HG03045 (cell line): ENCODE measurements at regions not wholly inside any gene's neighbourhood (a gene's known extent, or its start where the extent isn't known, plus 50 kb on each side); places are given as distances from the start of the nearest gene placed in this dataset.

ENCODE experiments used
- ATAC-seq: cut with Tn5 transposase; IDR thresholded peaks from one replicate; pipeline ENCODE4 v1.9.1; 2021; ENCODE audit warnings: mild to moderate bottlenecking, moderate library complexity; ENCODE audit not compliant: unreplicated experiment

- ATAC-seq, result no peak
Observed at GRCh38 chr2:8196316-8196715, 485.5 kb upstream of the ID2 start.

- ATAC-seq, result no peak
Observed at GRCh38 chr2:8197101-8197500, 484.8 kb upstream of the ID2 start.

DNA sequence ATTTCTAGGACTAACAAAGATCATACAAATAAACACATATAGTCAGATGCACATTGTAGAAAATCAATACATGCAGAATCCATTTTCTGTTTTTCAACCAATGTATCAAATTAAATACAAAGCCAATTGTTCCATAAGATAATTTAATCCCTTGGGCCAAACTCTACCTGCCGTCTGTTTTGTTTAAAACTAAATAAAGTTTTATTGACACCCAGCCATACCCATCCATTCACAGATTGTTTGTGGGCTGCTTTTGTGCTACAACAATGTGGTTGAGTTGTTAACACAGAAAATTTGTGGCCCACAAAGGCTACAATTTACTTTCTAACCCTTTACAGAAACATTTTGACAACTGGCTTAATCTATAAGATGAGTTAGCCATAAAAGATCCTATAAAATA is 484.0 kb upstream of the ID2 start:
- no peak for ATAC-seq

- no peak for ATAC-seq
Observed at GRCh38 chr2:8198766-8199382, 483.0 kb upstream of the ID2 start.

- no peak for ATAC-seq
Observed at GRCh38 chr2:8202132-8202531, 479.7 kb upstream of the ID2 start.

DNA sequence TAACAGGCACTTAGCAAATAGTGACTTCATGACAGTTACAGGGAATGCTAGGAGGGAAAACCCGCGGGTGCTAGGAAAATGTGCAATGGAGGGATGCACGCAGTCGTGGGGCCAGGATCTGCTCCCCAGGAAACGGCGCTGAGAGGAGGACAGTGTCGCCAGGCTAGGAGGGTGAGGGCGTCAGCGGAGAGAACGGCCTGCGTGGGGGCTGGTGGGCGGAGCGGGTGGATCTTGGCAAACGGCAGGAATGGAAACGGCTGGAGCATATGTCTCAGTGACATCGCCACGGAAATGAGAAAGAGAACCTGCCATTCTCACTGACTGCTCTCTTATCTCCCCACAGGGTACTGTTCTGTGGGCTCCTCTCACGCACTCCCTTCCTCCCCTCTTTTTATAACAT is 478.5 kb upstream of the ID2 start:
- no peak for ATAC-seq

DNA sequence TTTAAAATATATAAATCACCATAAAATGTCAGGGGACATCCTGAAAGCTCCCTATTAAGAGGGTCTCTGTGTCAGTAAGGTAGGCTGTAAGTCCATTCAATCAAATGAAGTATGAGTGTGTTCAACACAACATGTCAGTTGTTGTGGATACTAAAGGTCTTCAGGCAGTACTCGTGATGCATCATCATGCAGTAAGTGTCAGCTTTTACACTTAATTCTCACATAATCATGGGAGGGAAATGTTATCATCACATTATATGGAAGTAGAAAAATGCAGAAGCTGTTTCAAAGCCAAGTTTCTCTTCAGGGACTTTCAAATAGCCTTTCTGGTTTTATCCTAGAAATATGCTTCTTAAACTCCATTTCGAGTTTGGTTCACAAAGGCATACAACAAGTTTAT is 477.1 kb upstream of the ID2 start:
- no peak for ATAC-seq

DNA sequence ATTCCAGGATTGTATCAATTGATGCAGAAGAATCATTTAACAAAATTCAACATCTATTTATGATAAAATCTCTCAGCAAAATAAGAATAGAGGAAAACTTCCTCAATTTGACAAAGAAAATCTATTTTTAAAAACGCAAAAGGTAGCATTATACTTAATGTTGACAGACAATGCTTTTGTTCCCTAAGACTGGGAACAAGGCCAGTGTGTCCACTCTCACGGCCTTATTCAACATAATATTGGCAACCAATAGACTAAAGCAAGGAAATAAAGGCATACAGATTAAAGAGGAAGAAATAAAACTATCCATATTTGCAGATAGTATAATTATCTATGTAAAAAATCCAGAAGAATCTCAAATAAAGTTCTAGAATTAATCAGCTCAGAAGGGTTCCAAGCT is 472.4 kb upstream of the ID2 start:
- ATAC-seq, result no peak

DNA sequence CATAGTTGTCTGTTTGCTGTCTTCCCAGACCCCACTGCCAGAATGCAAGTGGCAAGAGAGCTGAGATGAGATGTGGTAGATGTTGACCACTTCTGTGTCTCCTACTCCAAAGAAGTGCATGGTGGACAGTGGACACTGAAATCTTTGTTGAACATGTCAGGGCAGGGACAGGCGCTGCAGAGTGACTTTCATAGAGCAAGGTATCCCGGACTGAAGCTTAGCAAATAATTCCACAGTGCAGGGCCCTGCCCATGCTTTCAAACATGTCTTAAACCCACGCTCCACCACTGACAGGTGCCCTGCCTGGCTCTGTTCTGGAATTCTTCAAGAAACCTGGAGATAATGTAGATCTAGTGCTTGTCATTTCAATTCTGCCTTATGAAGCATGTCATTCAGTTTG is 470.5 kb upstream of the ID2 start:
- ATAC-seq, result no peak

DNA sequence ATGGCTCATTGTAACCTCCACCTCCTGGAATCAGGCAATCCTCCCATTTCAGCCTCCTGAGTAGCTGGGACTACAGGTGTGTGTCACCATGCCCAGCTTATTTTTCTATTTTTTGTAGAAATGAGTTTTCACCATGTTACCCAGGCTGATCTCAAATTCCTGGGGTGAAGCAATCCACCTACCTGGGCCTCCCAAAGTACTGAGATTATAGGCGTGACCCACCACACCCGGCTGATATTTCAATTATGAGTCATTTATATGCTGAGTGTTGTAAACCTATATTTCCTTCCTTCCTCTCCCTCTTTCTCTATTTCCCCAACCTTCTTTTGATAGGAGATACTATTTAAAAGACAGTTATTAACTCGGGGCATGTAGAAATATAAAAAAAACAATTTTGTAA is 469.6 kb upstream of the ID2 start:
- no peak for ATAC-seq

DNA sequence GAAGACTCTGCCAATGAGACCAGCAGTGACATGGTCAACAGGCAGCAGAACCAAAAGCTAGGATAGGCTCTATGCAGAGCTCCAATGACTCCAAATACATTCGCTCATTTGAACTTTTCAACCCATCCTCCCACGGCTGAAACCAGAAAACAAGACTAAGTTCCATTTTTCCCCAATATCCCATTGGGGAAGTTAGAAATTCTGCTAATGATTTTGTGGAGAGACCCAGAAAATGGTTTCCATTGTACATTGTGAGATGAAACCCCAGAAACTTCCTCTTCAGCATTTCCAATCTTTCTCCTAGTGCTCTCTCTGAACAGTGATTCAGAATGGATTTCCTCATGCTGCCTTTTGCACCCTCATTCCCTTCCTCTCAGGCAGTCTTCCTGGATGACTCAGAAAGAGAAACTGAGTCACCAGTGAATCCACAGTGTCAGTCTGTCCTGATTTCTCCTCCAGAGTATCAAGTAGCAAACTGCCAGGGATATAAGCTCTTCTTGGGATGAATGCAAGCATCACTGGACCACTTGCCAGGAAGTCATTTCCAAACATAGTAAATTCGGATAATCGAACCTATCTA is 467.7 kb upstream of the ID2 start:
- ATAC-seq, result no peak

DNA sequence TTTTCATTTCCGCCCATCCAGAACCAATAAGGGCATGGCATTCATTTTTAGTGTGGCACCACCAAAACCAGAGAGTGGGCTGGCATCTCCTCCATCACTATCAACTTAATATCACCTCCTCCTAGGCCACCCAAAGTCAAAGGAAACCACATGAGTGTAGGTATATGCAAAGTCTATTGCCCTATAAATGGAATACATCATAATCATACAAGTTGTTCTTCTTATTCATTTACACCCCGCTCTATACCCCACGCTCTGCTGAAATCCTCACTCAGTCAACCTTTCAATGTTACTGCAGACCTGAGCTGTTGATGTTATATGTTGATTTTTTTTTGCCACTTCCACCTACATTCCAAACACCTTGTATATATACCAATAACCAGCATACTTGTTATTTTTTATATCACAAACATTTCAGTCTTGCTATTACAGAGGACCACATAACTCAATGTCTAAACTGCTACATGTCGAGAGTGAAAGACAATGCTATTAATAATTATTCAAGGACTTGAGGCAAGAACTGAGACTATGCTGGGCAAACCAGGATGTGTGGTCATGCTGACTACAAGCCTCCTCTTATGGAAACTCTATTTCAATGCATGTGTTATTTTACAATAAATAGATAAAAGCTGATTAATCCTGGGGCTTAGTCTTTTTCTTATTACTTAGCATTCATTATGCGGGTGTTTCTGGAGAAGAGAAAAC is 466.5 kb upstream of the ID2 start:
- no peak for ATAC-seq

GRCh38 chr2:8215982-8216381 is 465.9 kb upstream of the ID2 start:
- no peak for ATAC-seq

GRCh38 chr2:8216397-8216796 is 465.5 kb upstream of the ID2 start:
- no peak for ATAC-seq

DNA sequence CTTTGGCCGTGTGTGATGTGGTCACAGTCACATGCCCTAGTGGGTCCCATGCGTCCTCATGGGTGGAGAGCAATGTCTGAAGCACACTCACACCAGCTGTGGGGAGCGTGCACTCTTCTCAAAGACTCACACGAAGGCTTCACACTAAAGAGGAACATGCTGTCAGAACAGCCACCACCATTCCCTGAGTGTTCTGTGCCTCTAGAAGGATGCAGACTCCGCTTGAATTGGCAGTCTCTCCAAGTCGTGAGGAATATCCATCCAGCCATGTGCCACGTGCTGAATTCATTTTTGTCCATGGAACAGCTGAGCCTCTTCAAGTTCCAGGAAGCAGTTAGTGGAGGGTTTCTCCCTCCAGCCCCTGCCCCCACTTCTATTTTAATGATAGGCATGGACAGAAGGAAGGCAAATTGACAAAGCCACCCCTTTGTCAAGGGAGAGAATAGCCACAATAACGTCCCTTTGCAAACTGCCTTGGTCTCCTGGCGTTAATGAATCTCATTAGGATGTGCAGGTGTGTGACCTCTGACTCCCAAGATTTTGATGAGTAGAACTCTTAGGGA is 464.3 kb upstream of the ID2 start:
- no peak for ATAC-seq

DNA sequence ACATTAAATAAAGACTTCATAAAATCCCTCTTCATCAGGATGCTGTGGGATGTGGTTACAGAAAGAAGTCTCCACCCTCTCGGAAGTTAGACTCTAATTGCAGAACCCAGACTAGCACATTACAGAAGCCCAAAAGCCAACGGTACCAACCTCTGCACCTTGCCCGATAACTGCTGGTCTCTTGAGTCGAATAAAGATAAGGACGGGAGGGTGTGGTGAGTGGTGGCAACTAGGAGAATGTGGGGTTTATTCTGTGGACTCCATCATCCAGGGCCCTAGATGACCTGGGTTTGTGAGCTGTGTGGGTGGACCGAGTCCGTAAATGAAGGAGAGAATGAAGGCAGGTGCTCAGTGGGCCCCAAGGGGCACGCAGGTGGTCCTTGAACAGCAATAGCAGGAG is 462.8 kb upstream of the ID2 start:
- ATAC-seq, result no peak

GRCh38 chr2:8219631-8220355 is 462.1 kb upstream of the ID2 start:
- ATAC-seq, result no peak

DNA sequence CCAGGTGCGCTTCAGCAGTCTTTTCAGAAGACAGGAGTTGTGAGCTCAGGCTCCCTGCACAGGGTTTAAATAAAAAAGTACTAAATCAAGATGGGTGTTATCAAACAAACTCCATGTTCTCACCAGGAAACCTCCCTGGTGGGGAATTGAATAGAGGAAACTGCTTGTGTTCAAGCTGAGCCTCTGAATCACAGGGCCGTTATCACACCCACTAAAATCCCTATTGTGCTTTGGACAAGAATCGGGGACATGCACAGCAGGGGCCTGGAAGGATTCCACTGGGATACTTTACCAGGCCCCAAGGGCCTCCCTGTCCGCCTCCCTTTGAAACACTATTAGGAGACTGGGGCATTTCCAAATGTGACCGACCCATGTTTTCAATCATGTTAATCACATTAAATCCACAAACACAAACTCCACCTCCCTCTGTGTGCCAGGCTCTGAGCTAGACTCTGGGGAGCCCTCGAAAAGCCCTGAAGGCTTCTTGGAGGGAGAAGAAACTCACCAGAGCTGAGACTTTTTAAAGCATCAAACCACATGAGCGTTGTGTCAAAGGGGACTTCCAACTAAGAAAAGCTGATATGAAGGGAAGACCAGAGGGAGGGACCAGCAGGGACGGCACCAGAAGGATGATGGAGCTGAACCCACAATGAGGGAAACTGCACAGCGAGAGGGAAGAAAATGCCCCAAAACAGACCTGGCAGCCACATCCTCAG is 458.7 kb upstream of the ID2 start:
- no peak for ATAC-seq

DNA sequence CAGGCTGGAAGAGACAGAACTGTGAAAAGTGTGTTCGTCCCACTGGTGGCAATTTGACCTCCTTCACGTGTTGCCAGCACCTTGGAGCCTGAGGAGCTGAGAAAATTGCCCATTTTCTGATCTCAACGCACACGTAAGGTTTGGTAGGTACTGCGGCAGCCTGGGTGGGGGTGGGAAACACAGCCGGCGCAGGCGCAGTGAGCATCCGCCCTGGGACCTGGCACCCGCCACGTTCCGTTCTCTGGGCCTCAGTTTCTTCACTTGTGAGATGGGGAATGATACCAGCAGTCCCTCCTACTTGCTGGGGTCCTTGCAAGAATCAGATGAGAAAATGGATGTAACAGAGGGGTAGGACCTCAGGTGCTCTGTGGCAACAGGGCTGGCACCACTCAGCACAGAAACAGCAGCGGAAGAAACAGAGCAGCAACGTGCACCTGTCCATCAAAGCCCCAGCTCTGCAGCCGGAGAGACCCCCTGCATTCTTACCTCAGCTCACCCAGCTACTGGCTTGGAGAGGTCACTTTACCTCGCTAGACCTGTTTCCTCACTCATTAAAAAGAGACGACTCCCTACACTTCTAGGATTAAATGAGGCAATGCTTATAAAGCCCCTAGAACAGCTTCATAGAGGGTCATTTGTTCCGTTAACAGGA is 458.0 kb upstream of the ID2 start:
- no peak for ATAC-seq

DNA sequence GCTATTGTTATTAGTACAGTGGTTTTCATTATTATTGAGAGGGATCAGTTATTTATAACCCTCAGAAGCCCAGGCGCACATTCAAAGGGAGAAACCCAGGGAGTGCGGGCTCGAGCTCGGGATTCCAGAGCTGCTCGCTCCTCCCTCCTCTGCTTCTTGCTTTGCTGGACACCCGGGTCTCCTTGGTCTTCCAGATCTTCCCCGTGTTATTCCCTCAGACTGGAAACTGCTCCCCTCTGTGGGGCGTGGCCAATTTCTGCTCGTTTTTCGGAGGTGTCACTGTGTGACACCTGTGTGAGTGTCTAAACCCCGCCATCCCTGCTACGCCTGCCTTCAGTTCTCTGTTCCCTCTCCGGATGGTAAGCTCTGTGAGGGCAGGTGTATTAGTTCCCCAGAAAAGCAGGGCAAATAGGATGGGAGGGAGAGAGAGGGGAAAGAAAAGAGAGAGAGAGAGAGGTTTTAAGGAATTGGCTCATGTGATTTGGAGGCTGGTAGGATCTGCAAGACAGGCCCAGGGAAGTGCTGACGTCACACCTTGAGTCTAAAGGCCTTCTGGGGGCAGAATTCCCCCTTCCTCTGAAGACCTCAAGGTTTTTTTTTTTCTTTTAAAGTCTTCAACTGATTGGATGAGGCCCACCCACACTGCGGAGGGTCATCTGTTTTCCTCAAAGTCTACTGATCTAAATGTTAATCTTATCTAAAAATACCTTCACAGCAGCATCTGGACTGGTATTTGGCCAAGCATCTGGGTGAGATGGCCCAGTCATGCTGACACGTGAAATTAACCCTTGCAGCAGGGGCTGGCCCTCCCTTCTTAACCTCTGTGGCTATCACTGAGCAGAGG is 457.3 kb upstream of the ID2 start:
- no peak for ATAC-seq
